ENCODE measurements at regions not wholly inside any gene's neighbourhood (a gene's known extent, or its start where the extent isn't known, plus 50 kb on each side); places are given as distances from the start of the nearest gene placed in this dataset.

GRCh38 chr7:153628825-153629224 lies 423.4 kb upstream of the DPP6 start:
- TF ChIP-seq BRCA1 (CRISPR knock-in tag; IDR thresholded peaks at IDR 0.05) (no peak), HNF1A (IDR thresholded peaks at IDR 0.05; ENCODE audit: low read depth) (no peak), HNF1A (CRISPR knock-in tag; IDR thresholded peaks at IDR 0.05; ENCODE audit: borderline replicate concordance) (no peak), ZNF274 (CRISPR knock-in tag; IDR thresholded peaks at IDR 0.05) (no peak), CREM (IDR thresholded peaks at IDR 0.05) (no peak), CREM (CRISPR knock-in tag; IDR thresholded peaks at IDR 0.05) (no peak), CTCF (CRISPR knock-in tag; IDR thresholded peaks at IDR 0.05) (no peak), POLR2G (IDR thresholded peaks at IDR 0.05; ENCODE audit: low read depth, low read length) (no peak), STAT6 (CRISPR knock-in tag; IDR thresholded peaks at IDR 0.05; ENCODE audit: borderline replicate concordance) (no peak)
